ENCODE measurements at regions not wholly inside any gene's neighbourhood (a gene's known extent, or its start where the extent isn't known, plus 50 kb on each side); places are given as distances from the start of the nearest gene placed in this dataset.

DNA sequence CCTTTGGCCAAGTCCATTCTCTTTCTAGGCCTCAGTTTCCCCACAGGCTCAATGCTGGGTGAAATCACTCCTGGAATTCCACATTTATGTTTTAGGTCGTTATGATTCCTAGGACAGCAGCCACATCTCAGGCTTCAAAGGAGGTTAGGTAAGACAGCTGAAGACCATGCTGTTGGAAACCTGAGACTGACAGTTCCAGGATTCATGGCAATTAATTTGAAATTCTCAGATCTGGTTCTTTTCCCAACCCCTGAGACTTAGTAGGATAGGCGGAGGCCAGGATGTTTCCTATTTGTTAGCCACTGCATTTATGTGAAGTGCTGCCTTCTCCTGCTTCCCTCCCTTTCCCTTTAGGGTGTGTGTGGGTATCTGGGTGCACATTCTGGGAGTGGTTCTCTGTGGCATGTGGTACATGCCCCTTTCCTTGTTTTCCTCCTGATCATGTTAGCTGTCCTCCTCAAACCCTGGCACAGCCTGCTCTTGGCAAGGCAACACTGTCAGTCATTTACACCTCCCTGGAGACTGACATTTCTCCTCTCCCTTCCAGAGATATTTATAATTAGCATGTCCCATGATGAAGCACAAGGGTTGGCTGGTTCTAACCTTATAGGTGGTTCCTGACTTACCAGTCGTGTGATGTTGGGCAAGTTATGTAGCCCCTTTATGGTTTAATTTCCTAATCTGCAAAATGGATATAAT, 91.4 kb upstream of the SALL1 start:
- Histone ChIP-seq H3K4me2 (ENCODE audit: low read depth, low read length) (no peak overlapping the region), H3K9me1 (ENCODE audit: insufficient read depth, low read length) (no peaks in the 10 kb centered on the region), H2AK5ac (ENCODE audit: low read depth, low read length) (no peak overlapping the region), H2BK20ac (ENCODE audit: low read depth, low read length) (no peak overlapping the region), H3K56ac (ENCODE audit: extremely low read depth, insufficient read depth, low read length) (no peak overlapping the region), H2BK15ac (ENCODE audit: low read depth, low read length) (no peak overlapping the region), H2BK5ac (ENCODE audit: low read depth, low read length, poor library complexity, severe bottlenecking) (no peak overlapping the region), H4K5ac (ENCODE audit: low read depth, low read length) (no peak overlapping the region), H3K23ac (ENCODE audit: low read depth, low read length) (no peak overlapping the region), H3K18ac (ENCODE audit: low read depth, low read length) (no peak overlapping the region), H3K79me1 (ENCODE audit: low read depth in 1 of 2, low read length in 2 of 2) (no peaks in the 10 kb centered on the region), H3K4me3 (ENCODE audit: insufficient read depth, low read depth, low read length) (no peak overlapping the region), H3K14ac (replicated peaks; ENCODE audit: low read depth, low read length) (no peak overlapping the region), H2BK120ac (ENCODE audit: low read depth, low read length) (no peak overlapping the region), H4K91ac (ENCODE audit: insufficient read depth, low read depth, low read length) (no peak overlapping the region), H2AFZ (replicated peaks; ENCODE audit: low read length, poor library complexity) (no peak overlapping the region), H3K36me3 (ENCODE audit: control insufficient read depth, insufficient read depth, low read length) (no peaks in the 10 kb centered on the region), H4K20me1 (ENCODE audit: insufficient read depth, low read length) (no peaks in the 10 kb centered on the region), H3K9me3 (ENCODE audit: control insufficient read depth, insufficient read depth, low read length) (no peaks in the 10 kb centered on the region; the same call in 1 of the 2 replicates), H3K27ac (ENCODE audit: insufficient read depth, low read length) (no peak overlapping the region), H3K4ac (ENCODE audit: low read depth, low read length) (no peak overlapping the region), H3K9ac (ENCODE audit: low read depth, low read length) (no peak overlapping the region), H3K27me3 (ENCODE audit: control insufficient read depth, insufficient read depth, low read length) (peaks cover 33% of the 10 kb centered on the region), H2AK9ac (replicated peaks; ENCODE audit: low read depth, low read length, poor library complexity) (no peak overlapping the region), H3K4me1 (ENCODE audit: control insufficient read depth, insufficient read depth, low read length) (no peaks in the 10 kb centered on the region), H4K8ac (ENCODE audit: low read depth in 2 of 2, low read length in 2 of 2) (no peak overlapping the region)
- intact Hi-C loops (cut with micrococcal nuclease): no loop called here
- ATAC-seq (ENCODE audit: low read depth) (no peak), DNase-seq (no peak)
- dilution Hi-C loops (cut with HindIII; ENCODE audit: low sequenced_read_pairs, unreplicated experiment): no loop called here
- ChIA-PET POLR2A (ENCODE audit: unreplicated experiment) (no interaction called here), CTCF (interaction anchor here (0.7 kb wide), 1 partner anchor 1517 kb away, joined by 3 read pairs; no protein-coding TSS in a partner anchor)
- TF ChIP-seq RAD21 (IDR thresholded peaks at IDR 0.05; ENCODE audit: low read length) (no peak), RFX5 (IDR thresholded peaks at IDR 0.05; ENCODE audit: low read depth, low read length) (no peak), POLR2A (IDR thresholded peaks at IDR 0.05; ENCODE audit: low read depth, low read length) (no peak), FOS (IDR thresholded peaks at IDR 0.05; ENCODE audit: low read depth, low read length) (no peak), RCOR1 (IDR thresholded peaks at IDR 0.05; ENCODE audit: insufficient replicate concordance, low read length) (no peak), MAZ (IDR thresholded peaks at IDR 0.05; ENCODE audit: borderline replicate concordance, low read depth, low read length) (no peak), MXI1 (IDR thresholded peaks at IDR 0.05; ENCODE audit: borderline replicate concordance, low read depth, low read length) (no peak), SMC3 (IDR thresholded peaks at IDR 0.05; ENCODE audit: low read depth, low read length) (no peak), NFE2L2 (IDR thresholded peaks at IDR 0.05; ENCODE audit: low read depth, low read length) (no peak), BHLHE40 (IDR thresholded peaks at IDR 0.05; ENCODE audit: low read depth, low read length) (no peak)
- TF ChIP-seq, protein P1, sequence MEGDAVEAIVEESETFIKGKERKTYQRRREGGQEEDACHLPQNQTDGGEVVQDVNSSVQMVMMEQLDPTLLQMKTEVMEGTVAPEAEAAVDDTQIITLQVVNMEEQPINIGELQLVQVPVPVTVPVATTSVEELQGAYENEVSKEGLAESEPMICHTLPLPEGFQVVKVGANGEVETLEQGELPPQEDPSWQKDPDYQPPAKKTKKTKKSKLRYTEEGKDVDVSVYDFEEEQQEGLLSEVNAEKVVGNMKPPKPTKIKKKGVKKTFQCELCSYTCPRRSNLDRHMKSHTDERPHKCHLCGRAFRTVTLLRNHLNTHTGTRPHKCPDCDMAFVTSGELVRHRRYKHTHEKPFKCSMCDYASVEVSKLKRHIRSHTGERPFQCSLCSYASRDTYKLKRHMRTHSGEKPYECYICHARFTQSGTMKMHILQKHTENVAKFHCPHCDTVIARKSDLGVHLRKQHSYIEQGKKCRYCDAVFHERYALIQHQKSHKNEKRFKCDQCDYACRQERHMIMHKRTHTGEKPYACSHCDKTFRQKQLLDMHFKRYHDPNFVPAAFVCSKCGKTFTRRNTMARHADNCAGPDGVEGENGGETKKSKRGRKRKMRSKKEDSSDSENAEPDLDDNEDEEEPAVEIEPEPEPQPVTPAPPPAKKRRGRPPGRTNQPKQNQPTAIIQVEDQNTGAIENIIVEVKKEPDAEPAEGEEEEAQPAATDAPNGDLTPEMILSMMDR (conservative IDR thresholded peaks at IDR 0.05; ENCODE audit: low read depth, low read length): no peak
- 57% methylated on average over 1 of the region's 3 CpGs; no CpG with 5 or more reads in 1 of the 2 experiments for WGBS, 2 experiments (ENCODE audit: extremely low coverage in 2 of 2, insufficient read length in 1 of 2)
- in situ Hi-C loops (cut with MboI; ENCODE audit: low sequenced_read_pairs): no loop called here
- no TSS peak for BruUV-seq (replicated peaks)

All from IMR-90 (cell line).